Mucosa of descending colon (tissue), 3 donors: ENCODE measurements at regions not wholly inside any gene's neighbourhood (a gene's known extent, or its start where the extent isn't known, plus 50 kb on each side); places are given as distances from the start of the nearest gene placed in this dataset.

Experiments
- ATAC-seq: fragments of 200-7000 bp; cut with Tn5 transposase; one replicate; pipeline ENCODE4 v1.9.1; 2020; ENCODE audit warnings: mild to moderate bottlenecking, moderate library complexity
- DNase-seq, 3 donors: peaks; one replicate each; pipeline ENCODE4 v3.0.0-alpha.2; 2020
- H3K36me3 ChIP-seq: fragments of 200-600 bp; one replicate; pipeline ENCODE4 v1.8.0; 2021; ENCODE audit warnings: low read depth, mild to moderate bottlenecking
- H3K4me1 ChIP-seq: fragments of 200-600 bp; one replicate; pipeline ENCODE4 v1.8.0; 2021; ENCODE audit warnings: low read depth, mild to moderate bottlenecking
- H3K4me3 ChIP-seq: fragments of 200-600 bp; one replicate; pipeline ENCODE4 v1.8.0; 2021; ENCODE audit warnings: mild to moderate bottlenecking
- H3K9me3 ChIP-seq: fragments of 200-600 bp; one replicate; pipeline ENCODE4 v1.8.0; 2021; ENCODE audit warnings: mild to moderate bottlenecking
- intact Hi-C, 2 donors: fragments of 100-400 bp; cut with DNase I in 1 of 2; cut with micrococcal nuclease in 1 of 2; formaldehyde crosslinking; loops; one replicate each; pipeline versions ENCODE4 v1.11.0 to v1.11.1; 2022; cut with DNase I, micrococcal nuclease
- TF ChIP-seq, protein P1 (sequence below): fragments of 200-600 bp; IDR thresholded peaks from one replicate; pipeline ENCODE4 v1.8.0; 2022; ENCODE audit warnings: antibody characterized with exemption, mild to moderate bottlenecking
- donor health status: DM: no; HTN: no; CAD: no; lungs with moderate emphysema.
- donor health status: DM: no; HTN: no; CAD: no.
- donor health status: DM: no; HTN: yes; CAD: no.

DNA sequence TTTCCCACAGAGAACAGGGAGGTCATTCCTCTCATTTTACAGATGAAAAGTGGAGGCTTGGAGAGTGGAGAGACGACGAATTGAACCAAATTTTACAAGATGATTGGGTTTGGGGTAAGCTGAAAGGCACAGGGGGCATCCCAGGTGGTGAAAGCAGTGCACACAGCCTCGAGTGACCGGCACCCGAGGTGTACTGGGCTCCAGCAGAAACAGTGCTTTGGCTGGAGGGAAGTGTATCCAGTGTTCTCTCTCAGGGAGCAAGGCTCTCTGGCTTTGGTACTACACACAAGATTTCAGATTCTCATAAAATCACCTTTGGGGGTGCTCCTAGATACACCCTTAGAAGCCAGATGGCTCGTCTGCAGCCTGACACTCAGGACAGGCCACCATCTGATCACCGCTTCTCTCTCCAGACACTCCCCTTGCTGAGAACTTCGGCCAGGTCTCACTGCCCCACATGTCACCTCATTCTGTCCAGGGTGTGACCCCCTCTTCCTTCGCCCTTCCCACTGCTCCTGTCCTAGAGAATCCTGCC lies 339.6 kb downstream of the CYRIA start:
- DNase-seq (no peak), ATAC-seq (no peak)
- H3K4me3 ChIP-seq: no peak overlapping the region
- no peaks in the 10 kb centered on the region for H3K4me1 ChIP-seq
- no peaks in the 10 kb centered on the region for H3K36me3 ChIP-seq
- no peaks in the 10 kb centered on the region for H3K9me3 ChIP-seq
- intact Hi-C loops: no loop called here
- TF ChIP-seq, protein P1, sequence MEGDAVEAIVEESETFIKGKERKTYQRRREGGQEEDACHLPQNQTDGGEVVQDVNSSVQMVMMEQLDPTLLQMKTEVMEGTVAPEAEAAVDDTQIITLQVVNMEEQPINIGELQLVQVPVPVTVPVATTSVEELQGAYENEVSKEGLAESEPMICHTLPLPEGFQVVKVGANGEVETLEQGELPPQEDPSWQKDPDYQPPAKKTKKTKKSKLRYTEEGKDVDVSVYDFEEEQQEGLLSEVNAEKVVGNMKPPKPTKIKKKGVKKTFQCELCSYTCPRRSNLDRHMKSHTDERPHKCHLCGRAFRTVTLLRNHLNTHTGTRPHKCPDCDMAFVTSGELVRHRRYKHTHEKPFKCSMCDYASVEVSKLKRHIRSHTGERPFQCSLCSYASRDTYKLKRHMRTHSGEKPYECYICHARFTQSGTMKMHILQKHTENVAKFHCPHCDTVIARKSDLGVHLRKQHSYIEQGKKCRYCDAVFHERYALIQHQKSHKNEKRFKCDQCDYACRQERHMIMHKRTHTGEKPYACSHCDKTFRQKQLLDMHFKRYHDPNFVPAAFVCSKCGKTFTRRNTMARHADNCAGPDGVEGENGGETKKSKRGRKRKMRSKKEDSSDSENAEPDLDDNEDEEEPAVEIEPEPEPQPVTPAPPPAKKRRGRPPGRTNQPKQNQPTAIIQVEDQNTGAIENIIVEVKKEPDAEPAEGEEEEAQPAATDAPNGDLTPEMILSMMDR: no peak

DNA sequence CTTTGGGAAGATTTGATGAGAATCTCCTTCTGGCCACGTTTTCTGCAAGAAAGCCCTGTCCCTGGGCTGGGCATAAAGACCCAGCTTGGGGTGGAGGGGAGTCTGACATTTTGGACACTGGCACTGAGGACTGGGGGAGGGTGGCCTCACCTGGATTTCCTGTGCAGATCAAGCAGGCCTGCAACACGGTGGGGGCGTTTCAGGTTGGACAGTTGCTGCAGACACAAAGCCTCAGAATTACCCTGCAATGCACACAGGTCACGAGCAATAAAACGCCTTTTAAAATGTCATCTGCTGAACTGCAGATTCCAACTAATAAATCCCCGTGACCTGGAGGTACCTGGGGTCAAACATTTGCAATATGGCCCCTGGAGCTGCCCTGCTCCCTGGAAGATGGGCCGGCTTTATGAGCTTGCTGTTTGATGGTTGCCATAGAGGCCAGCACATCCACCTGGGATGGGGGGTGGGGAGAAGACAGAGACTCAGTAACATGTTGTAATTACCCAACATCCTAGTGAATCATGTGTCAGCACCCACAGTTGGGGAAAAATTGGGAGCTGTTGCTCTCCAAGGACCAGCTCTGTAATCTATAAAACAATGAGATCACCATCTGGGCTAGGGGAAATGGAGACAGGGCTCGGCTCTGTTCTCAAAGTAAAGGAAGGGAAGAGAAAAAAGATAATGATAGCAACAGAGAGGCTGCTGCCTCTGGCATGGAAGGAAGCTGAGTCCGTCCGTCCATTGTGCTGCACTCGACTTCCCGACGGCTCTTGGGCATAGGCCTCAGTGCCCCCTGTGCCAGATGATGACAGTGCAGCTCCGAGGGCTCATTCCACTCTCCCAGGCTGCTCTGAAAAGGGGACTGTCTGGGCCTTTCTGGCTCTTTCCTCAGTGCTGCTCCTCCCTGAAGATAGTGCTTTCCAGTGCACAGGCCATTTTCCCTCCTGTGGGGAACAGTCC lies 340.3 kb downstream of the CYRIA start:
- intact Hi-C loops: no loop called here
- no peak for DNase-seq

DNA sequence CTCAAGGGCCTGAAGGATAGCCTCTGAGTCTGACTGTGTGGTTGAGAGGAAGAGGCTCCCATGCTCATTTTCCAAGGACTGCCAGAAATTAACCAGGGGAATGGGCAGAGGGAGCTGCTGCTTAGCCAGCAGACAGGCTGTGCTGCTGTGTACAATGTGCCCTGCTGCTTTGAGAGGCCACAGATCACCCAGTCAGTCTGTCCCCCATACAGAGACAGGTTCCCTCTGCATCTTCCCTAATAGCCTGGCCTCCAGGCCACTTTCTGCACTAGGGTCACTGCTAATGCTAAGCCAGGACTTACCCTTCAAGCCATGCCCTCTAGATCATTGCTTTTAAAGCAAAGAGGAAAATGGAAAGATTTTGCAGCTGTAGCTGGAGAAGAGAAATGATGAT lies 341.1 kb downstream of the CYRIA start:
- DNase-seq: no peak
- no peaks in the 10 kb centered on the region for H3K9me3 ChIP-seq
- intact Hi-C loops: no loop called here
- no peaks in the 10 kb centered on the region for H3K4me1 ChIP-seq
- ATAC-seq: no peak
- H3K4me3 ChIP-seq: no peak overlapping the region
- no peaks in the 10 kb centered on the region for H3K36me3 ChIP-seq
- TF ChIP-seq, protein P1: no peak

More for the DNA sequence above, 340.3 kb downstream of the CYRIA start:
- no peak for ATAC-seq
- Histone ChIP-seq H3K4me3 (no peak overlapping the region), H3K36me3 (no peaks in the 10 kb centered on the region), H3K4me1 (no peaks in the 10 kb centered on the region), H3K9me3 (no peaks in the 10 kb centered on the region)
- TF ChIP-seq, protein P1: no peak

DNA sequence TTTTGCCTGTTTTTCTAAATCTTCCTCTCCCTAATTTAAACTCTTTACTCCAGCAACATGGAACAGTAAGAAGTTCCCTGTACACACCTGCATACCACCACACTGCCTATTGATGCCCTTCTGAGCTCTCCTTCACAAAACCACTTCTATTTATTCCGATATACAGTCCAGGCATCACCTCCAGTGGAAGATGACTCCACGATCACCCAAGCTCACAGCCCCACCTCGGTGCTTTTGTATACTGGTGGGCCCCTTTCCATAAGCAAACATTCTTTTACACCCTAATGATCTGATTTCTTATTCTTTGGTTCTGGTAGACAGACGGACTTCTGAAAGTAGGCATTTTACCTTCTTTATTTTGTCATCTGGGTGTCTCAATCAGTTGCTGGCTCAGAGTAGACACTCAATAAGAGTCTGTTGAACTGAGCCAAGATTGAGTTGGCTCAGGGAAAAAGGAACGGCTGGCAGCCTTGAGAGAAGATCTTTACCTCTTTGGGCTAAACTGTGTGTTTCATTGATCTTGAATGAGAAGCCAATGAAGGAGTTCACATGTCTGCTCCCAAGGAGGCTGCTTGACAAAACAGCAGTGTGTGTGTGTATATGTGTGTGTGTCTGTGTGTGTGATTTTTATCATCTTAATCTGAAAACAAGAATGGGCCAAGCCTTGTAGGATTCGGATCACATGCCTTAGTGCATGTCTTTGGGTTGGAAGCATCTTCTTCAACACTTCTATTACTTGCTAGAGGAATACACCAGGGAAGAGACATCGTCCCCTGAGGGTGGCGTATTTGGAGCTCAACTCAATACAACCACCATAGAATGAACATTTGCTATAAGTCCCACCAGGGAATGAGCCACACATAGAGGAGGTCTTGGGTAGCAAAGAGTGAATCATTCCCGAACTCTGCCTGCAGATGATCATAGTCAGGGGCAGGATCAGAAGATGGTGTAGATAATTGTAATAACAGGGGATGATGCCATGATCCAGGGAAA lies 341.8 kb downstream of the CYRIA start:
- Histone ChIP-seq H3K36me3 (no peaks in the 10 kb centered on the region), H3K4me1 (no peaks in the 10 kb centered on the region), H3K9me3 (no peaks in the 10 kb centered on the region), H3K4me3 (no peak overlapping the region)
- no peak for ATAC-seq
- TF ChIP-seq, protein P1: no peak
- no peak for DNase-seq
- intact Hi-C loops: no loop called here

DNA sequence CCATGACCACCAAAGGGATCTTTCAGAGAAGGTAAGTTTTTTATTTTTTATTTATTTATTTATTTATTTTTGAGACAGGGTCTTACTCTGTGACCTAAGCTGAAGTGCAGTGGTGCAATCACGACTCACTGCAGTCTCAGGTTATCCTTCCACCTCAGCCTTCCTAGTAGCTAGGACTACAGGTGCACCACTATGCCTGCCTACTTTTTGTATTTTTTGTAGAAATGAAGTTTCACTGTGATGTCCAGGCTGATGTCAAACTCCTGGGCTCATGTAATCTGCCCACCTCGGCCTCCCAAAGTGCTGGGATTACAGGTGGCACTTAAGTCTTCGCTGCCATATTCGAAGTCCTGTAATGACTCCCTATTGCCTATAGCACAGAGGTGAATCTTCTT lies 342.5 kb downstream of the CYRIA start:
- ATAC-seq (no peak), DNase-seq (no peak)
- Histone ChIP-seq H3K4me3 (no peak overlapping the region), H3K9me3 (no peaks in the 10 kb centered on the region), H3K36me3 (no peaks in the 10 kb centered on the region), H3K4me1 (no peaks in the 10 kb centered on the region)
- TF ChIP-seq, protein P1: no peak
- intact Hi-C loops: no loop called here
